Osteocyte (in vitro differentiated cells): ENCODE measurements at regions not wholly inside any gene's neighbourhood (a gene's known extent, or its start where the extent isn't known, plus 50 kb on each side); places are given as distances from the start of the nearest gene placed in this dataset.

ENCODE experiments used
- DNase-seq: peaks from one replicate; pipeline ENCODE4 v3.0.0; 2021; ENCODE audit warnings: mixed read lengths; ENCODE audit not compliant: unreplicated experiment; ENCODE audit errors: extremely low spot score
- H3K27ac Mint-ChIP-seq: one replicate; pipeline ENCODE4 v1.8.0; 2021; ENCODE audit warnings: mild to moderate bottlenecking, mixed read lengths; ENCODE audit not compliant: unreplicated experiment
- H3K27me3 Mint-ChIP-seq: one replicate; pipeline ENCODE4 v1.8.0; 2021; ENCODE audit warnings: mixed read lengths; ENCODE audit not compliant: unreplicated experiment
- H3K36me3 Mint-ChIP-seq: one replicate; pipeline ENCODE4 v1.8.0; 2021; ENCODE audit warnings: mixed read lengths; ENCODE audit not compliant: unreplicated experiment
- H3K4me1 Mint-ChIP-seq: one replicate; pipeline ENCODE4 v1.8.0; 2021; ENCODE audit warnings: mixed read lengths; ENCODE audit not compliant: unreplicated experiment
- H3K4me3 Mint-ChIP-seq: one replicate; pipeline ENCODE4 v1.8.0; 2021; ENCODE audit warnings: mild to moderate bottlenecking, moderate library complexity, mixed read lengths; ENCODE audit not compliant: unreplicated experiment
- H3K9me3 Mint-ChIP-seq: one replicate; pipeline ENCODE4 v1.8.0; 2021; ENCODE audit warnings: mixed read lengths; ENCODE audit not compliant: unreplicated experiment
- TF ChIP-seq, protein P1 (sequence below): fragments of 200-600 bp; sonication (generic); IDR thresholded peaks from 2 replicates; pipeline ENCODE4 v1.5.0; 2021; ENCODE audit warnings: antibody characterized with exemption, mild to moderate bottlenecking, moderate library complexity

DNA sequence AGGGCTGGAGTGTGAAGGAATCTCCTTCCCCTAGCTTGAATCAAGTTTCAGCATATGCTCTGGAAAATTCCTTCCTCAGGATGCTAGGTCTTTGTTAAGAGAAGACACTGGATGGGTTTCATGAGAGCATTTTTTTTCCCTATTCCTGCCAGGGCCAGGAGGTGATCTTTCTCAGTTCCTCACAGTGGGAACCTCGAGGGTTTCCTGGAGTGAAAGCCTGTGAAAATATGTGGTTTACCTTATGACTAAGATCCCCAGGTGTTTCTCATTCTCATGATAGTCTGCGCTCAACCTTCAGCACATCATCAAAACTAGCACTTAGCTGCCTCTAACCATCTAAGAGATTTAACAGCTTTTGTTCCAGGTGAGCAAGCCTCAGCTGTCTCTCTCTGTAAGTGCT lies 985.3 kb upstream of the FAT3 start:
- no peaks in the 10 kb centered on the region for H3K27me3 Mint-ChIP-seq
- no peak overlapping the region for H3K4me3 Mint-ChIP-seq
- no peak for DNase-seq
- no peaks in the 10 kb centered on the region for H3K36me3 Mint-ChIP-seq
- TF ChIP-seq, protein P1, sequence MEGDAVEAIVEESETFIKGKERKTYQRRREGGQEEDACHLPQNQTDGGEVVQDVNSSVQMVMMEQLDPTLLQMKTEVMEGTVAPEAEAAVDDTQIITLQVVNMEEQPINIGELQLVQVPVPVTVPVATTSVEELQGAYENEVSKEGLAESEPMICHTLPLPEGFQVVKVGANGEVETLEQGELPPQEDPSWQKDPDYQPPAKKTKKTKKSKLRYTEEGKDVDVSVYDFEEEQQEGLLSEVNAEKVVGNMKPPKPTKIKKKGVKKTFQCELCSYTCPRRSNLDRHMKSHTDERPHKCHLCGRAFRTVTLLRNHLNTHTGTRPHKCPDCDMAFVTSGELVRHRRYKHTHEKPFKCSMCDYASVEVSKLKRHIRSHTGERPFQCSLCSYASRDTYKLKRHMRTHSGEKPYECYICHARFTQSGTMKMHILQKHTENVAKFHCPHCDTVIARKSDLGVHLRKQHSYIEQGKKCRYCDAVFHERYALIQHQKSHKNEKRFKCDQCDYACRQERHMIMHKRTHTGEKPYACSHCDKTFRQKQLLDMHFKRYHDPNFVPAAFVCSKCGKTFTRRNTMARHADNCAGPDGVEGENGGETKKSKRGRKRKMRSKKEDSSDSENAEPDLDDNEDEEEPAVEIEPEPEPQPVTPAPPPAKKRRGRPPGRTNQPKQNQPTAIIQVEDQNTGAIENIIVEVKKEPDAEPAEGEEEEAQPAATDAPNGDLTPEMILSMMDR = no peak
- no peaks in the 10 kb centered on the region for H3K9me3 Mint-ChIP-seq
- peaks cover 18% of the 10 kb centered on the region for H3K4me1 Mint-ChIP-seq
- H3K27ac Mint-ChIP-seq = no peak overlapping the region

GRCh38 chr11:91231226-91231625 lies 993.4 kb upstream of the FAT3 start:
- TF ChIP-seq, protein P1 = no peak
- Mint-ChIP-seq H3K4me1 (peaks cover 12% of the 10 kb centered on the region), H3K27ac (no peak overlapping the region), H3K4me3 (no peak overlapping the region), H3K27me3 (no peaks in the 10 kb centered on the region), H3K36me3 (no peaks in the 10 kb centered on the region), H3K9me3 (no peaks in the 10 kb centered on the region)
- DNase-seq = no peak

DNA sequence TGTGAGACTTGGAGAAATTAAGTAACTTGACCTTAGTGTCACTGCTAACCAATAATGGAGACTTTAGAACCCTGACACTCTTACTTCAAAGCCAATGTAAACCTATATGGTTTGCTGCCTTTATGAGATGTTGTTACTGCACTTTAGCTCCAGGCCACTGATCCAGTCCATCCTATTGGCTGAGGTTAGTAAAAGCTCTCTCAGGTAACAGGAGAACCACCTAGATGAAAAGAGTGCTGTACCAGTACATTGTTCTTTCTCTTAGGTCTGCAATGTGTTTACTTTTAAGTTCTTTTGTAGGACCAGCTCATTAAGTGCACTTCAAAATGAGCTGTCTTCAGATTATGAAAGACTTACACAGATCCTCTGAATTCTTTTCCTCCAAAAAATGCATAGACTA lies 994.0 kb upstream of the FAT3 start:
- DNase-seq = no peak
- Mint-ChIP-seq H3K4me3 (no peak overlapping the region), H3K27ac (no peak overlapping the region), H3K9me3 (no peaks in the 10 kb centered on the region), H3K36me3 (no peaks in the 10 kb centered on the region), H3K4me1 (peaks cover 12% of the 10 kb centered on the region), H3K27me3 (no peaks in the 10 kb centered on the region)
- TF ChIP-seq, protein P1 = no peak

GRCh38 chr11:91222830-91223229 lies 1000.0 kb upstream of the CHORDC1 start:
- no peaks in the 10 kb centered on the region for H3K9me3 Mint-ChIP-seq
- H3K4me3 Mint-ChIP-seq = no peak overlapping the region
- H3K27me3 Mint-ChIP-seq = no peaks in the 10 kb centered on the region
- H3K4me1 Mint-ChIP-seq = peaks cover 16% of the 10 kb centered on the region
- TF ChIP-seq, protein P1 = no peak
- no peak for DNase-seq
- no peak overlapping the region for H3K27ac Mint-ChIP-seq
- H3K36me3 Mint-ChIP-seq = no peaks in the 10 kb centered on the region

GRCh38 chr11:91220476-91221202 lies 997.8 kb upstream of the CHORDC1 start:
- no peaks in the 10 kb centered on the region for H3K27me3 Mint-ChIP-seq
- no peaks in the 10 kb centered on the region for H3K9me3 Mint-ChIP-seq
- peak overlapping the region; percentile 88 for H3K27ac Mint-ChIP-seq
- no peak for DNase-seq
- H3K36me3 Mint-ChIP-seq = no peaks in the 10 kb centered on the region
- TF ChIP-seq, protein P1 = no peak
- peaks cover 16% of the 10 kb centered on the region for H3K4me1 Mint-ChIP-seq
- H3K4me3 Mint-ChIP-seq = no peak overlapping the region
